Adipocyte (in vitro differentiated cells): ENCODE measurements at regions not wholly inside any gene's neighbourhood (a gene's known extent, or its start where the extent isn't known, plus 50 kb on each side); places are given as distances from the start of the nearest gene placed in this dataset.
A peak's percentile ranks its signal among the peaks of the same experiment; 100 is the strongest.

Experiments
- DNase-seq: peaks from one replicate; pipeline ENCODE4 v3.0.0-alpha.2; 2015; ENCODE audit warnings: low read depth
- H3K27me3 ChIP-seq: replicated peaks from 2 replicates; pipeline ENCODE4 v1.7.0; 2013; ENCODE audit warnings: mild to moderate bottlenecking, low read length, moderate library complexity; ENCODE audit not compliant: control insufficient read depth, insufficient read depth
- H3K36me3 ChIP-seq: 2 replicates; pipeline ENCODE4 v1.7.0; 2013; ENCODE audit warnings: low read length, mild to moderate bottlenecking, moderate library complexity; ENCODE audit not compliant: control insufficient read depth, insufficient read depth, severe bottlenecking
- H3K4me1 ChIP-seq: 2 replicates; pipeline ENCODE4 v1.7.0; 2013; ENCODE audit warnings: mild to moderate bottlenecking, low read length, moderate library complexity; ENCODE audit not compliant: control insufficient read depth, insufficient read depth
- H3K4me3 ChIP-seq: 2 replicates; pipeline ENCODE4 v1.7.0; 2013; ENCODE audit warnings: mild to moderate bottlenecking, low read length, moderate library complexity
- H3K9ac ChIP-seq: 2 replicates; pipeline ENCODE4 v1.7.0; 2013; ENCODE audit warnings: mild to moderate bottlenecking, low read length, moderate library complexity
- H3K9me3 ChIP-seq: 2 replicates; pipeline ENCODE4 v1.7.0; 2013; ENCODE audit warnings: mild to moderate bottlenecking, low read length, moderate library complexity; ENCODE audit not compliant: control insufficient read depth

DNA sequence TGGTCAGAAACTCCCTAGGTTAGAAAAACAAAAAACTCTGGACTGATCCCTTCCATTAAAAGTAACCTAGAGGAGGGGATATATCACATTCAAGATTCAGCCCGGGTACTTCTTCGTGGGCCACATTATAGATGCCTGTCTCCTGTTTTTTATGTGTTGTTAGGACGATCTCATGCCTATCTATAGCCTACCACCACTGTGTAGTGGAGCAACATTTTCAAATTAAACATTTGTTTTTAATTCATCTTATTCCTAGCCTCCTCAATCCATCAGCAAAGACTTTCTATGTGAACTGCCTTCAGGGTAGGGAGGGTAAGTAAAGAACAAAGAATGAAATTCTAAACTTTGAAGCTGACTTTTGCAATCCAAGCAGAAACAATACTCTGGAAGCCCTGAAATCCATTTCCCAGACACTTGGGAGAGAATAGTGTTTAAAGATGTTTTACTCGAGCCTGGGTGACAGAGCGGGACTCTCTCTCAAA, 379.4 kb downstream of the ANXA1 start:
- Histone ChIP-seq H3K4me3 (no peak overlapping the region), H3K36me3 (no peaks in the 10 kb centered on the region), H3K4me1 (no peaks in the 10 kb centered on the region), H3K9ac (no peak overlapping the region), H3K27me3 (no peaks in the 10 kb centered on the region), H3K9me3 (peaks cover 6% of the 10 kb centered on the region)
- DNase-seq, result peak; percentile 35

- DNase-seq, result no peak
- no peak overlapping the region for H3K4me3 ChIP-seq
- H3K27me3 ChIP-seq, result no peaks in the 10 kb centered on the region
- no peak overlapping the region for H3K9ac ChIP-seq
- no peaks in the 10 kb centered on the region for H3K36me3 ChIP-seq
- H3K9me3 ChIP-seq, result peaks cover 6% of the 10 kb centered on the region
- H3K4me1 ChIP-seq, result no peaks in the 10 kb centered on the region
These were observed 380.0 kb downstream of the ANXA1 start for GRCh38 chr9:73531658-73532057.

DNA sequence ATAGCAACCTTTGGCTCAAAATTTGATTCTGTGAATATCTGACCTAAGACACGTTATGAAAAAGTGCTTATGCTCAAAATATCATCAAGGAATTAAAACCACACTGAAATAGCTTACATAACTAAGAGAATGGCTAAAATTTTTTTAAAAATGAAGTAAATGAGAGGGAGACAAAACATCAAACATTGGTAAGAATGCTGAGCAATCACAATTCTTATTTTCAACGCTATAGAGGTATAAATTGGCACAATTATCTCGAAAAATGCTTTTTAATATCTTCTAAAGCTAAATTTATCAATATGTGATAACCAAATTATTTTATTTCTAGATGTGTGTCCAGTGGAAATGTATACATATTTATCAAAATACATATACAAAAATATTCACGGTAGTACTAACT, 381.3 kb downstream of the ANXA1 start:
- no peaks in the 10 kb centered on the region for H3K36me3 ChIP-seq
- no peak for DNase-seq
- H3K27me3 ChIP-seq, result no peaks in the 10 kb centered on the region
- no peaks in the 10 kb centered on the region for H3K9me3 ChIP-seq
- H3K4me1 ChIP-seq, result no peaks in the 10 kb centered on the region
- H3K9ac ChIP-seq, result no peak overlapping the region
- H3K4me3 ChIP-seq, result no peak overlapping the region

GRCh38 chr9:73536403-73536802, 384.7 kb downstream of the ANXA1 start:
- no peak for DNase-seq
- no peaks in the 10 kb centered on the region for H3K9me3 ChIP-seq
- H3K4me1 ChIP-seq, result no peaks in the 10 kb centered on the region
- H3K36me3 ChIP-seq, result no peaks in the 10 kb centered on the region
- no peak overlapping the region for H3K9ac ChIP-seq
- H3K4me3 ChIP-seq, result no peak overlapping the region
- H3K27me3 ChIP-seq, result peaks cover 3% of the 10 kb centered on the region

- no peak for DNase-seq
- Histone ChIP-seq H3K36me3 (no peaks in the 10 kb centered on the region), H3K4me3 (no peak overlapping the region), H3K27me3 (peaks cover 3% of the 10 kb centered on the region), H3K4me1 (no peaks in the 10 kb centered on the region), H3K9me3 (no peaks in the 10 kb centered on the region), H3K9ac (no peak overlapping the region)
These were observed 385.9 kb downstream of the ANXA1 start for GRCh38 chr9:73537561-73537960.

GRCh38 chr9:73539881-73540390, 388.3 kb downstream of the ANXA1 start:
- Histone ChIP-seq H3K27me3 (peaks cover 3% of the 10 kb centered on the region), H3K9ac (no peak overlapping the region), H3K4me1 (no peaks in the 10 kb centered on the region), H3K36me3 (no peaks in the 10 kb centered on the region), H3K4me3 (no peak overlapping the region), H3K9me3 (no peaks in the 10 kb centered on the region)
- DNase-seq, result no peak

DNA sequence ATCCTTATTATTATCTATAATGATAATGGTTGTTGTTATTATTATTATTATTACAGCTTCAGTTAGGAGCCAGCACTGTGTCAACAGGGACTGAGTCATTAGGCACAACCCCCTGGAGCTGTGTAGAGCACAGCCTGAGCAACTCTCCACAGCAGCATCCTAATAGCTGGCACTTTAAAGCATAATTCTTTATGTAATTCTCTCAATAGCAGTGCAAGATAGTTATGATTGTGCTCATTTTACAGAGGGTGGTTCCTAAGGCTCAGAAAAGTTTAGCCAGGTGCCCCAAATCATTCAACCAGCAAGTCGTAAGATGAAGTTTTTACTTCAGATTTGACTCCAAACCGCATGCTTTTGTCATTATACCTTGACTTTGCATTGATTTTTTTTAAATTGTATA, 390.3 kb downstream of the ANXA1 start:
- DNase-seq, result no peak
- Histone ChIP-seq H3K27me3 (peaks cover 3% of the 10 kb centered on the region), H3K36me3 (no peaks in the 10 kb centered on the region), H3K9me3 (no peaks in the 10 kb centered on the region), H3K4me3 (no peak overlapping the region), H3K4me1 (no peaks in the 10 kb centered on the region), H3K9ac (no peak overlapping the region)

DNA sequence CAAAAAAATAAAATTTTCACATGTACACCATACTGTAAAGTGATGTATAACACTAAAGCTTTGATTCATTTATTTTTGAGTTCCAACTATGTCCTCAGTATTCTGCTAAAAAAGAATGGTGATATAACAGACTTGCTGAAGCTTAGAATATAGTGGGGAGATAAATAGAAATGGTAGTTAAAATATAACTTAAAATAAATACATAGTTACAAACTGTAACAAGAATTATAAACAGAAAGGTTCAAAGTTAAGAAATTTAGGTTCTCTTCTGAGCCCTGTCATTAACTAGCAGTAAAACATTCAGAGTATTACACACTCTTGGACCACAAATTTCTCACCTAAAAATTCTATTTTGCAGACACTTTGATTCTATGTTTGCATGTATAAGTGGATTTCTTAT, 392.1 kb downstream of the ANXA1 start:
- Histone ChIP-seq H3K9ac (no peak overlapping the region), H3K36me3 (no peaks in the 10 kb centered on the region), H3K27me3 (peaks cover 3% of the 10 kb centered on the region), H3K4me3 (no peak overlapping the region), H3K9me3 (no peaks in the 10 kb centered on the region), H3K4me1 (no peaks in the 10 kb centered on the region)
- DNase-seq, result no peak

DNA sequence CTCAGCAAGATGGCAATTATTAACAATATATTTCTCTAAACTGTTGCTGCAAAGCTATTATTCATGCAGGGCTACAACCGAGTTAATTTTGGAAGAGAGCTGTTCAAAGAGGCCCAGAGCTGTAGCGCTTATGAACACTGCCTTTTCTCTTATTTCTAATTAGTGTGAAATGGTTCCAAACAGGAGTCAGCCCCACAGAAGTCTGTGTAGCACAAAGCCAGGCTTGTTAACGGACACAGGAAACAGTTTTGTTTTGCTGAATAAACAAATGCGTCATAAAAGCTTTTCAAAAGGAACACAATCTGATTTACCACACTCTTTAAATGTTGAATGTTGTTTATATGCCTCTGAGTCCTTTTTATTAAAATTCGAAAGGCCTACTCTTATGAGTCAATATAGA, 396.5 kb downstream of the ANXA1 start:
- Histone ChIP-seq H3K4me1 (no peaks in the 10 kb centered on the region), H3K27me3 (no peaks in the 10 kb centered on the region), H3K36me3 (no peaks in the 10 kb centered on the region), H3K9me3 (no peaks in the 10 kb centered on the region), H3K9ac (no peak overlapping the region), H3K4me3 (no peak overlapping the region)
- DNase-seq, result no peak

- H3K4me3 ChIP-seq, result no peak overlapping the region
- H3K36me3 ChIP-seq, result no peaks in the 10 kb centered on the region
- no peaks in the 10 kb centered on the region for H3K4me1 ChIP-seq
- no peak overlapping the region for H3K9ac ChIP-seq
- no peak for DNase-seq
- H3K9me3 ChIP-seq, result no peaks in the 10 kb centered on the region
- H3K27me3 ChIP-seq, result no peaks in the 10 kb centered on the region
These were observed 398.3 kb downstream of the ANXA1 start for GRCh38 chr9:73549991-73550390.

DNA sequence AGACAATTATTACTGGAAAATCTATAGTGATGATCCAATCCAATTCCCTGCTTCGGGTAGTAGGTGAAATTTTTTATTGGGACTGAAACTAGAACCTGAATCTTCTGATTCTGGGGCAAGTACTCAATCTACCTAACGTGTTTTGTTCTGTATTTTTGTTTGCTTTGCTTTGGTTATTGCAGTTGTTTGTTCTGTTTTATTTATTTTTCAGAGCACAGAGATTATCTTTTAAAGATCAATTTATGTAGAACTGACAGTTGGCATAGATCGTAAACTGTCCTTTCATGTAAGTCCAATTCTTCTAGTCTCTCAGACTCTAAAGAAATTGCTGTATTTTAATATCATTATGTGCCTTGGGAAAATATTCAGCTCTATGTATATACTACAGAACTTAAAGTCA, 401.6 kb downstream of the ANXA1 start:
- H3K4me1 ChIP-seq, result no peaks in the 10 kb centered on the region
- H3K27me3 ChIP-seq, result no peaks in the 10 kb centered on the region
- H3K9me3 ChIP-seq, result no peaks in the 10 kb centered on the region
- no peaks in the 10 kb centered on the region for H3K36me3 ChIP-seq
- DNase-seq, result no peak
- H3K9ac ChIP-seq, result no peak overlapping the region
- H3K4me3 ChIP-seq, result no peak overlapping the region

- no peaks in the 10 kb centered on the region for H3K4me1 ChIP-seq
- H3K4me3 ChIP-seq, result no peak overlapping the region
- no peaks in the 10 kb centered on the region for H3K9me3 ChIP-seq
- H3K27me3 ChIP-seq, result no peaks in the 10 kb centered on the region
- DNase-seq, result no peak
- H3K9ac ChIP-seq, result no peak overlapping the region
- no peaks in the 10 kb centered on the region for H3K36me3 ChIP-seq
These were observed 406.8 kb downstream of the ANXA1 start for GRCh38 chr9:73558471-73558870.
